ENCODE measurements at regions not wholly inside any gene's neighbourhood (a gene's known extent, or its start where the extent isn't known, plus 50 kb on each side); places are given as distances from the start of the nearest gene placed in this dataset.

GRCh38 chr2:177029501-177029900 is 183.1 kb upstream of the HNRNPA3 start:
- TF ChIP-seq TAF1 (IDR thresholded peaks at IDR 0.05; ENCODE audit: low read depth, low read length): no peak
- TF ChIP-seq POLR2A (IDR thresholded peaks at IDR 0.05; ENCODE audit: low read depth, low read length): no peak
- no peak for TF ChIP-seq POLR2AphosphoS5 (IDR thresholded peaks at IDR 0.05; ENCODE audit: low read depth, low read length)

Data from GM12891 (cell line).